ENCODE measurements at regions not wholly inside any gene's neighbourhood (a gene's known extent, or its start where the extent isn't known, plus 50 kb on each side); places are given as distances from the start of the nearest gene placed in this dataset.

DNA sequence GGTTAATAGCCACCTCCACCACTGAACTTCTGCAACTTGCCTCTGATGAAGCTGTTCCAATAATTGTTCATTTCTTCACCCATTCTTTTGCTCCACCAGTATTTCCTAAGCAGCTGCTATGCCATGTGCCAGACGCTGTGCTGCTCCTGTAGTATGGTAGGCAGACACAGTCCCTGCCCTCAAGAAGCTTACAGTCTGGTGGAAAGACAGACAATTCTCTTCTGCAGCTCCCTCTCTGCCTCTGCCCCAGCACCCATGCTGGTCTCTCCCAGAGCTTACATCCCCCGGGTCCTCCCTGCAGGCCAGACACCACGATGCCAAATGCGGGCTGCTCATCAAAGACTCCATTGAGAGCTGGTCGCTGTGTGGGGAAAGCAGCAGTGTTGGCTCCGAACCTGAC is 111.6 kb upstream of the ESRRB start:
- no peaks in the 10 kb centered on the region for H3K36me3 Mint-ChIP-seq (ENCODE audit: low read depth)
- H3K4me1 Mint-ChIP-seq (ENCODE audit: low read depth), result peaks cover 2% of the 10 kb centered on the region
- no peaks in the 10 kb centered on the region for H3K9me3 Mint-ChIP-seq
- no peak for DNase-seq (ENCODE audit: low spot score)
- H3K4me3 Mint-ChIP-seq, result no peak overlapping the region
- H3K27ac Mint-ChIP-seq, result no peak overlapping the region
- H3K27me3 Mint-ChIP-seq (ENCODE audit: low read depth), result no peaks in the 10 kb centered on the region

DNA sequence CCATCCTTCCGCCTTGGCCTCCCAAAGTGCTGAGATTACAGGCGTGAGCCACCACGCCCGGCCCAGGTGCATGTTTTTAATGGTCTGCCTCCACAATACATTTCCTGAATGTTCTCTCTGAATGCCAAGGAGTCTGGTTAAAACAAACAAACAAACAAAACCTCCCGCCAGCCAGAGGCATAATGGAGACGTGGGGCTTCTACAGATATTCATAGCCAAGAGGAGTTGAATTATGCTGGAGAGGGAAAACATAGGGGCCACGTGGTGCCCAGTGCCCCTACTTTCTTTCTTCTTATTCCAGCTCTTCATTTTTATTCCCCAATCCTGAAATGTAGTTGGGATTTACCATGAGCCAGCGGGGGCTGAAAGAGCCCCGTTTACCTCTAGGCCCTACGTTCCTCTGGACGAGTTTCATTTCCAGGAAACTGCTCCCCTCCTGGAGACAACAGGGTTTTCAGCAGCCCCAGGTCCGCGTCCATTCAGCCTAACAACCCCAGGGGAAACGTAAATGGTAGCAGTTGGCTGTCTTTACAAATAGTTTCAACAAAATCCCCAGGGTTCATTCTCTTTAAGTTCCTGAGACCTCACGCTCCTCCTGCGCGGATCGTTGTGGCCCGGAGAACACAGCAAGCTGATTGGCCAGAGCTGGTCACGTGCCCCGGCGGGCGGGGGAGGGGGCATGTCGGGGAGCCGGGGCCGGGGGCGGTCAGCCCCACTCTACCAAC is 108.5 kb upstream of the ESRRB start:
- Mint-ChIP-seq H3K27ac (no peak overlapping the region), H3K4me3 (peak overlapping the region; percentile 17), H3K27me3 (ENCODE audit: low read depth) (no peaks in the 10 kb centered on the region), H3K9me3 (no peaks in the 10 kb centered on the region), H3K4me1 (ENCODE audit: low read depth) (no peaks in the 10 kb centered on the region), H3K36me3 (ENCODE audit: low read depth) (no peaks in the 10 kb centered on the region)
- peak; percentile 5 for DNase-seq (ENCODE audit: low spot score)

DNA sequence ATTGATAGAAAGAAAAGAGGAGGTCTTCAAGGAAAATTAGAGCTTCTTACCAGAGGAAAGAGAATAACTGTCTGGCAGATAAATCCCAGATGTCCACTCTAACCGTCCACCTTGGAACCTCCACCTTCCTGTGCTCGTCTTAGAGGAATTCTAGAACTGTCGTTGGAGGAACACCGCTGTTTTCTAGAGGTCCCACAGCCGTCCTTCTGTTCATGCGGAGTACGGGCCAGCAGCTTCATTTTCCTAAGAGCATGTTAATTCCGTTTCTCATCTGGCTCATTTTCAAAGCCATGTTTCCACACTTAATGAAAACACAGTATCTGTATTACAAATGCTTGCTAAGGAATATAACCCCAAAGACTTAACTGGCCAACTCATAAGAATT is 107.9 kb upstream of the ESRRB start:
- Mint-ChIP-seq H3K4me3 (no peak overlapping the region), H3K9me3 (no peaks in the 10 kb centered on the region), H3K4me1 (ENCODE audit: low read depth) (no peaks in the 10 kb centered on the region), H3K27me3 (ENCODE audit: low read depth) (no peaks in the 10 kb centered on the region), H3K27ac (no peak overlapping the region), H3K36me3 (ENCODE audit: low read depth) (no peaks in the 10 kb centered on the region)
- DNase-seq (ENCODE audit: low spot score), result no peak

- DNase-seq (ENCODE audit: low spot score), result no peak
- Mint-ChIP-seq H3K36me3 (ENCODE audit: low read depth) (no peaks in the 10 kb centered on the region), H3K4me3 (no peak overlapping the region), H3K27me3 (ENCODE audit: low read depth) (no peaks in the 10 kb centered on the region), H3K4me1 (ENCODE audit: low read depth) (no peaks in the 10 kb centered on the region), H3K9me3 (no peaks in the 10 kb centered on the region), H3K27ac (no peak overlapping the region)
Observed at GRCh38 chr14:76268700-76269099, 107.2 kb upstream of the ESRRB start.

- Mint-ChIP-seq H3K9me3 (no peaks in the 10 kb centered on the region), H3K4me3 (no peak overlapping the region), H3K27ac (no peak overlapping the region), H3K27me3 (ENCODE audit: low read depth) (no peaks in the 10 kb centered on the region), H3K4me1 (ENCODE audit: low read depth) (no peaks in the 10 kb centered on the region), H3K36me3 (ENCODE audit: low read depth) (no peaks in the 10 kb centered on the region)
- no peak for DNase-seq (ENCODE audit: low spot score)
Observed at GRCh38 chr14:76271041-76271755, 104.7 kb upstream of the ESRRB start.

DNA sequence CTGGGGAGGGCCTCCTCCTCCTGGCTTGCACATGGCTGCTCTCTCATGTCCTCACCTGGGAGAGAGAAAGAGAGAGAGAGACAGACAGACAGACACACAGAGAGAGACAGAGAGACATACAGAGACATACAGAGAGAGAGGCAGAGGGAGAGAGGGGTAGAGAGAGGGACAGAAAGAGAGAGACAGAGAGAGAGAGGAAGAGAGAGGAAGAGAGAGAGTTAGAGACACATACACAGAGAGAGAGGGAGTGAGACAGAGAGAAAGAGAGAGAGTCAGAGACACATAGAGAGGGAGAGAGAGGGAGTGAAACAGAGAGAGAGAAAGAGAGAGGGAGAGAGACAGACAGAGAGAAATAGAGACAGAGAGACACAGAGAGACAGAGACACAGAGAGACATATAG is 103.6 kb upstream of the ESRRB start:
- Mint-ChIP-seq H3K9me3 (no peaks in the 10 kb centered on the region), H3K27ac (no peak overlapping the region), H3K36me3 (ENCODE audit: low read depth) (no peaks in the 10 kb centered on the region), H3K27me3 (ENCODE audit: low read depth) (no peaks in the 10 kb centered on the region), H3K4me3 (no peak overlapping the region), H3K4me1 (ENCODE audit: low read depth) (no peaks in the 10 kb centered on the region)
- DNase-seq (ENCODE audit: low spot score), result no peak

GRCh38 chr14:76272774-76273173 is 103.2 kb upstream of the ESRRB start:
- no peaks in the 10 kb centered on the region for H3K27me3 Mint-ChIP-seq (ENCODE audit: low read depth)
- no peak for DNase-seq (ENCODE audit: low spot score)
- H3K4me1 Mint-ChIP-seq (ENCODE audit: low read depth), result no peaks in the 10 kb centered on the region
- H3K36me3 Mint-ChIP-seq (ENCODE audit: low read depth), result no peaks in the 10 kb centered on the region
- no peak overlapping the region for H3K4me3 Mint-ChIP-seq
- H3K9me3 Mint-ChIP-seq, result no peaks in the 10 kb centered on the region
- no peak overlapping the region for H3K27ac Mint-ChIP-seq

- DNase-seq (ENCODE audit: low spot score), result no peak
- Mint-ChIP-seq H3K36me3 (ENCODE audit: low read depth) (no peaks in the 10 kb centered on the region), H3K4me3 (no peak overlapping the region), H3K27me3 (ENCODE audit: low read depth) (no peaks in the 10 kb centered on the region), H3K4me1 (ENCODE audit: low read depth) (no peaks in the 10 kb centered on the region), H3K27ac (no peak overlapping the region), H3K9me3 (no peaks in the 10 kb centered on the region)
Observed at GRCh38 chr14:76273346-76273745, 102.6 kb upstream of the ESRRB start.

- Mint-ChIP-seq H3K36me3 (ENCODE audit: low read depth) (no peaks in the 10 kb centered on the region), H3K4me3 (no peak overlapping the region), H3K4me1 (ENCODE audit: low read depth) (no peaks in the 10 kb centered on the region), H3K27ac (no peak overlapping the region), H3K9me3 (no peaks in the 10 kb centered on the region), H3K27me3 (ENCODE audit: low read depth) (no peaks in the 10 kb centered on the region)
- no peak for DNase-seq (ENCODE audit: low spot score)
Observed at GRCh38 chr14:76274324-76274723, 101.6 kb upstream of the ESRRB start.

DNA sequence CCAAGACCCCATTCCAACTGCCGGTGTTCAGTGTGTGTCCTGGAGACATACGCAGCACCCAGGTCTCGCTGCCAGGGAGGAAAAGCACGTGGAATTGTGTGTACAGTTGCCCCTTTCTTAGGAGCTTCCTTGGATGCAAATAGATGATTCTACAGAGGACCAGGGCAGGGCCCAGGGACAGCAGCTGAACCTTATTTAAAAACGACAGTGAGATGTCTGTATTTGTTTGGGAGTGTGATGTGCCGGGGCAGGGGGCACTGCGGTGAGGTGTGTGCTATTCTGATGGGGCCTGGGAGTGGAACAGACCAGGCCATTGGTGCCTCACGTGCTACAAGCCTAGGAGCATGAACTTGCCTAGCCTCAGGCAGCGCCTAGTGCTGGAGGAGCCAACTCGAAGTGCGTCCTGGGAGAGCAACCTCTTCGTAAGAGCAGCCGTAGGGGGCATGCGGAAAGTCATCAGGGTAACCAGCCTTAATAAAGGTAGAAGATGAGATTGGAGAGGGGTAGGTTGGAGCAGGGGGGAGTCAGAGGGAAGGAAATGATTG is 98.3 kb upstream of the ESRRB start:
- Mint-ChIP-seq H3K4me3 (no peak overlapping the region), H3K27ac (no peak overlapping the region), H3K9me3 (no peaks in the 10 kb centered on the region), H3K36me3 (ENCODE audit: low read depth) (no peaks in the 10 kb centered on the region), H3K27me3 (ENCODE audit: low read depth) (no peaks in the 10 kb centered on the region), H3K4me1 (ENCODE audit: low read depth) (no peaks in the 10 kb centered on the region)
- DNase-seq (ENCODE audit: low spot score), result no peak

DNA sequence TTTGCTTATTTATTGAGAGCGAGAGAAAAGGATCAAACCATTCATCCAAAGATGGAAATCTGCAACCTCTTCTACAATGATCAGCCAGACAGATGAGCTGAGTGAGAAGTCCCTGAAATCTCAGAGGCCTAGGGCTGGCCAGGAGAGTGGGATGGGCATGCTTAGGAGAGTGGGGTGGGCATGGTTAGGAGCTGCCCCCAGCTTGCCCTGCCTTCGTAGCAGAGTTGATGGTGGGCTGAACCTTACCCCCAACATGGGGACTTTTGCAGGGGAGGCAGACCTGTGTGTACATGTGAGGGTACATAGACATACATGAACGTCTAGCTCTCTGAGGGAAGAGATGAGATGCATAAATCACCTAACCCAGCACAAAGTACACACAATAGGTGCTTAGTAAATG is 95.7 kb upstream of the ESRRB start:
- H3K36me3 Mint-ChIP-seq (ENCODE audit: low read depth), result no peaks in the 10 kb centered on the region
- no peak overlapping the region for H3K4me3 Mint-ChIP-seq
- H3K27ac Mint-ChIP-seq, result no peak overlapping the region
- H3K4me1 Mint-ChIP-seq (ENCODE audit: low read depth), result no peaks in the 10 kb centered on the region
- H3K9me3 Mint-ChIP-seq, result no peaks in the 10 kb centered on the region
- no peak for DNase-seq (ENCODE audit: low spot score)
- H3K27me3 Mint-ChIP-seq (ENCODE audit: low read depth), result peaks cover 10% of the 10 kb centered on the region

DNA sequence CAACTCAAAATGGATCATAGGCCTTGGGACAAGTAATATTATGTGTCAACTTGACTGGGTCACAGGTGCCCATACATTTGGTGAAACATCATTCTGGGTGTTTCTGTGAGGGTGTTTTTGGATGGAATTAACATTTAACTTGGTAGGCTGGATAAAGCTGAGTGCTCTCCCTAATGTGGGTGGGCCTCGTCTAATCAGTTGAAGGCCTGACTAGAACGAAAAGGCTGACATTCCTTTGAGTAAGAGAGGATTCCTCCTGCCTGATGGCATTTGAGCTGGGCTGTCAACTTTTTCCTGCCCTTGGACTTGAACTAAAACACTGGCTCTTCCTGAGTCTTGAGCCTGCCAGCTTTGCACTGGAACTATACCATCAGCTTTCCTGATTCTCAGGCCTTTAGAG is 93.4 kb upstream of the ESRRB start:
- no peaks in the 10 kb centered on the region for H3K36me3 Mint-ChIP-seq (ENCODE audit: low read depth)
- no peaks in the 10 kb centered on the region for H3K4me1 Mint-ChIP-seq (ENCODE audit: low read depth)
- no peaks in the 10 kb centered on the region for H3K9me3 Mint-ChIP-seq
- DNase-seq (ENCODE audit: low spot score), result no peak
- H3K4me3 Mint-ChIP-seq, result no peak overlapping the region
- no peak overlapping the region for H3K27ac Mint-ChIP-seq
- H3K27me3 Mint-ChIP-seq (ENCODE audit: low read depth), result peaks cover 15% of the 10 kb centered on the region

DNA sequence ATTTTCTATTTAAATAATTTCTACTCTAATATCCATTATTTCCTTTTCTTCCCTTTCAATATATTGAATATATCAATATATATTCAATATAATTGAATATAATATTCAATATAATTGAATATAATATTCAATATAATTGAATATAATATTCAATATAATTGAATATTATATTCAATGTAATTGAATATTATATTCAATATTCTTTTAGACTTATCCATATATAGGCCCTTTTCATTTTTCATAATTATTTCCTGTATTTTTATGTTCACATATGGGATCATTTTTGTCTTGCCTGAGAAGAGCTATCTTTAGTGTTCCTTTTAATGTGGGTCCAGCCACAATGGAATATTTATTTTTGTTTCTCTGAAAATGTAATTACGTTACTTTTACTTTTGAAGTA is 88.9 kb upstream of the ESRRB start:
- H3K4me1 Mint-ChIP-seq (ENCODE audit: low read depth), result no peaks in the 10 kb centered on the region
- H3K27me3 Mint-ChIP-seq (ENCODE audit: low read depth), result peaks cover 16% of the 10 kb centered on the region
- no peaks in the 10 kb centered on the region for H3K9me3 Mint-ChIP-seq
- H3K4me3 Mint-ChIP-seq, result no peak overlapping the region
- H3K27ac Mint-ChIP-seq, result no peak overlapping the region
- no peaks in the 10 kb centered on the region for H3K36me3 Mint-ChIP-seq (ENCODE audit: low read depth)
- no peak for DNase-seq (ENCODE audit: low spot score)

DNA sequence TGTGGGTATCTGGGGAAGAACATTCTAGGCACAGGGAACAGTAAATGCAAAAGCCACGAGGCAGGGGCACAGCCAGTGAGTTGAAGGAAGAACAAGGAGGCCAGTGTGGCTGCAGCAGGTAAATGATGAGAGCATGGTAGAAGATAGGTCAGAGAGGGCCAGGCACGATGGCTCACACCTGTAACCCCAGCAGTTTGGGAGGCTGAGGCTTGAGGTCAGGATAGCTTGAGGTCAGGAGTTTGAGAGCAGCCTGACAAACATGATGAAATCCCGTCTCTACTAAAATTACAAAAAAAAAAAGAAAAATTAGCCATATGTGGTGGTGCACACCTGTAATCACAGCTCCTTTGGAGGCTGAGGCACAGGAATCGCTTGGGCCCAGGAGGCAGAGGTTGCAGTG is 86.7 kb upstream of the ESRRB start:
- Mint-ChIP-seq H3K36me3 (ENCODE audit: low read depth) (no peaks in the 10 kb centered on the region), H3K4me3 (no peak overlapping the region), H3K27ac (no peak overlapping the region), H3K27me3 (ENCODE audit: low read depth) (peaks cover 11% of the 10 kb centered on the region), H3K9me3 (no peaks in the 10 kb centered on the region), H3K4me1 (ENCODE audit: low read depth) (no peaks in the 10 kb centered on the region)
- no peak for DNase-seq (ENCODE audit: low spot score)

Data from T-helper 2 cell treated with Interferon-gamma antibody and Interleukin-4, amounts not matched to agents 5 μg/mL and 100 μg/mL, for 36 hours (primary cell).